ENCODE measurements at regions not wholly inside any gene's neighbourhood (a gene's known extent, or its start where the extent isn't known, plus 50 kb on each side); places are given as distances from the start of the nearest gene placed in this dataset.

GRCh38 chr9:87259543-87260518 lies 237.8 kb upstream of the DAPK1 start:
- DNase-seq, result no peak

- DNase-seq, result no peak
Measured at GRCh38 chr9:87263291-87263690, 234.4 kb upstream of the DAPK1 start.

GRCh38 chr9:87266697-87267096 lies 231.0 kb upstream of the DAPK1 start:
- no peak for DNase-seq

GRCh38 chr9:87267251-87268070 lies 230.2 kb upstream of the DAPK1 start:
- DNase-seq, result no peak

- DNase-seq, result no peak
Measured at GRCh38 chr9:87269296-87270176, 228.1 kb upstream of the DAPK1 start.

GRCh38 chr9:87270221-87270847 lies 227.3 kb upstream of the DAPK1 start:
- DNase-seq, result no peak

GRCh38 chr9:87270848-87271234 lies 226.8 kb upstream of the DAPK1 start:
- no peak for DNase-seq

- DNase-seq, result no peak
Measured at GRCh38 chr9:87271696-87272477, 225.8 kb upstream of the DAPK1 start.

- DNase-seq, result no peak
Measured at GRCh38 chr9:87275047-87275725, 222.5 kb upstream of the DAPK1 start.

GRCh38 chr9:87276327-87276841 lies 221.3 kb upstream of the DAPK1 start:
- DNase-seq, result no peak

GRCh38 chr9:87276851-87277261 lies 220.8 kb upstream of the DAPK1 start:
- DNase-seq, result no peak

- no peak for DNase-seq
Measured at GRCh38 chr9:87277346-87277745, 220.3 kb upstream of the DAPK1 start.

- DNase-seq, result no peak
Measured at GRCh38 chr9:87278971-87279733, 218.5 kb upstream of the DAPK1 start.

GRCh38 chr9:87280421-87280820 lies 217.2 kb upstream of the DAPK1 start:
- no peak for DNase-seq

- DNase-seq, result no peak
Measured at GRCh38 chr9:87282538-87282937, 215.1 kb upstream of the DAPK1 start.

GRCh38 chr9:87283585-87283984 lies 214.1 kb upstream of the DAPK1 start:
- DNase-seq, result no peak

- DNase-seq, result no peak
Measured at GRCh38 chr9:87285183-87285850, 212.3 kb upstream of the DAPK1 start.

- no peak for DNase-seq
Measured at GRCh38 chr9:87286506-87286905, 211.2 kb upstream of the DAPK1 start.
